Mesenchymal stem cell (in vitro differentiated cells and primary cell): ENCODE measurements at regions not wholly inside any gene's neighbourhood (a gene's known extent, or its start where the extent isn't known, plus 50 kb on each side); places are given as distances from the start of the nearest gene placed in this dataset. TPM values are rescaled to one million over a fixed set of nuclear protein-coding genes. Genes with fewer than 3 reads are reported as not detected.

Source experiments
- small RNA-seq: library from polyadenylated mRNA; stranded (forward); fragments of <200 nt; extraction: miRNeasy Mini kit (QIAGEN cat#:217004); gene quantifications from one replicate; pipeline ENCODE3, GENCODE V24; 2013; ENCODE audit warnings: low read depth

Small RNA genes in the stretch of these regions (small RNA-seq; reads per million reads assigned to genes)
- gene RNA5SP120: not detected
